ENCODE measurements at regions not wholly inside any gene's neighbourhood (a gene's known extent, or its start where the extent isn't known, plus 50 kb on each side); places are given as distances from the start of the nearest gene placed in this dataset.

DNA sequence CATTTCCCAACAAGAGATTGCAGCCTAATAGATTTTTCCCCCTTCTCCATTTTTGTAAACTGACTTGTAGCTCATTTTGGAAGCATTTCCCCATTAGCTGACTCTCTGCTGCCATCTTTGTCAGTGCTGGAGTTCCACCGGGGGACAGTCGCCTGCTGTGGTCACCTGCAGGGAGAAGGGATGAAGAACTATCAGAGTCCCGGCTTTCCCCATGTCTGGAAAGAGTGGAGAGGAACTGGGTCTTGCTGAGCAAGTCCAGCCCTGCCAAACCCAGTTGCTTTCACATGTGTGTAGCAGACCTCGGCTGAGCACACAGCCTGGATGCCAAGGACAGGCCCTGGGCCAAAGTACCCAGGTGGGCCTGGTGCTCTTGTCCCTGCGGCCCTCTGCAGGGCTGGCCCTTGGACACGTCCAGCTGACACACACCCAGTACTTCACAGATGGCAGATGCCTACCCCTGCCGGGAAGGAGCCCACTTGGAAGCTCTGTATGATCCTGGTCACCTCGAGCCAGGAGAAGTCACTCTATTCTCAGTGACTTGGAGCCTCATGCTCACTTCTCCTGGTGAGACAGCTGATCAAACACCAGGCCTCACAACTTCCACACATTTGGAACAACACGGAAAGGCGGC lies 157.3 kb upstream of the NPVF start:
- WGBS (ENCODE audit: insufficient coverage, low coverage, low lambda C conversion rate, missing lambda C conversion rate) = 39% methylated on average over 3 of the region's 10 CpGs
- Histone ChIP-seq H3K27ac (no peak overlapping the region), H3K4me3 (no peak overlapping the region), H3K27me3 (no peaks in the 10 kb centered on the region), H3K9me3 (no peaks in the 10 kb centered on the region), H3K4me1 (no peaks in the 10 kb centered on the region), H3K36me3 (no peaks in the 10 kb centered on the region)
- no peak for TF ChIP-seq POLR2A (IDR thresholded peaks at IDR 0.05)
- TF ChIP-seq, protein P1, sequence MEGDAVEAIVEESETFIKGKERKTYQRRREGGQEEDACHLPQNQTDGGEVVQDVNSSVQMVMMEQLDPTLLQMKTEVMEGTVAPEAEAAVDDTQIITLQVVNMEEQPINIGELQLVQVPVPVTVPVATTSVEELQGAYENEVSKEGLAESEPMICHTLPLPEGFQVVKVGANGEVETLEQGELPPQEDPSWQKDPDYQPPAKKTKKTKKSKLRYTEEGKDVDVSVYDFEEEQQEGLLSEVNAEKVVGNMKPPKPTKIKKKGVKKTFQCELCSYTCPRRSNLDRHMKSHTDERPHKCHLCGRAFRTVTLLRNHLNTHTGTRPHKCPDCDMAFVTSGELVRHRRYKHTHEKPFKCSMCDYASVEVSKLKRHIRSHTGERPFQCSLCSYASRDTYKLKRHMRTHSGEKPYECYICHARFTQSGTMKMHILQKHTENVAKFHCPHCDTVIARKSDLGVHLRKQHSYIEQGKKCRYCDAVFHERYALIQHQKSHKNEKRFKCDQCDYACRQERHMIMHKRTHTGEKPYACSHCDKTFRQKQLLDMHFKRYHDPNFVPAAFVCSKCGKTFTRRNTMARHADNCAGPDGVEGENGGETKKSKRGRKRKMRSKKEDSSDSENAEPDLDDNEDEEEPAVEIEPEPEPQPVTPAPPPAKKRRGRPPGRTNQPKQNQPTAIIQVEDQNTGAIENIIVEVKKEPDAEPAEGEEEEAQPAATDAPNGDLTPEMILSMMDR (IDR thresholded peaks at IDR 0.05) = no peak
- intact Hi-C loops (cut with DNase I) = loop anchor here (5.0 kb wide), 2 partner anchors 123 to 128 kb away; no protein-coding TSS in a partner anchor
- DNase-seq = no peak
- no peak for ATAC-seq

GRCh38 chr7:25386311-25386744 lies 158.0 kb upstream of the NPVF start:
- Histone ChIP-seq H3K36me3 (no peaks in the 10 kb centered on the region), H3K27me3 (no peaks in the 10 kb centered on the region), H3K27ac (no peak overlapping the region), H3K4me3 (no peak overlapping the region), H3K4me1 (no peaks in the 10 kb centered on the region), H3K9me3 (no peaks in the 10 kb centered on the region)
- DNase-seq = no peak
- 80% methylated on average over 1 of the region's 6 CpGs for WGBS (ENCODE audit: insufficient coverage, low coverage, low lambda C conversion rate, missing lambda C conversion rate)
- no peak for TF ChIP-seq POLR2A (IDR thresholded peaks at IDR 0.05)
- TF ChIP-seq, protein P1 (IDR thresholded peaks at IDR 0.05) = no peak
- intact Hi-C loops (cut with DNase I) = loop anchor here (5.0 kb wide), 2 partner anchors 124 to 129 kb away; no protein-coding TSS in a partner anchor
- no peak for ATAC-seq

GRCh38 chr7:25388681-25389080 lies 160.4 kb upstream of the NPVF start:
- ATAC-seq (no peak), DNase-seq (no peak)
- Histone ChIP-seq H3K36me3 (no peaks in the 10 kb centered on the region), H3K4me1 (no peaks in the 10 kb centered on the region), H3K27ac (no peak overlapping the region), H3K4me3 (no peak overlapping the region), H3K27me3 (no peaks in the 10 kb centered on the region), H3K9me3 (no peaks in the 10 kb centered on the region)
- TF ChIP-seq POLR2A (IDR thresholded peaks at IDR 0.05) = no peak
- TF ChIP-seq, protein P1 (IDR thresholded peaks at IDR 0.05) = no peak
- 14% methylated on average over 2 of the region's 2 CpGs for WGBS (ENCODE audit: insufficient coverage, low coverage, low lambda C conversion rate, missing lambda C conversion rate)
- intact Hi-C loops (cut with DNase I) = loop anchor here (5.0 kb wide), 2 partner anchors 126 to 131 kb away; no protein-coding TSS in a partner anchor

- no peak for DNase-seq
- WGBS (ENCODE audit: insufficient coverage, low coverage, low lambda C conversion rate, missing lambda C conversion rate) = 16% methylated on average over 8 of the region's 8 CpGs
- Histone ChIP-seq H3K4me3 (no peak overlapping the region), H3K27ac (no peak overlapping the region), H3K4me1 (no peaks in the 10 kb centered on the region), H3K9me3 (no peaks in the 10 kb centered on the region), H3K36me3 (no peaks in the 10 kb centered on the region), H3K27me3 (no peaks in the 10 kb centered on the region)
- no peak for TF ChIP-seq POLR2A (IDR thresholded peaks at IDR 0.05)
- TF ChIP-seq, protein P1 (IDR thresholded peaks at IDR 0.05) = peak; percentile 52 to 67 (median 58)
- intact Hi-C loops (cut with DNase I) = loop anchor here (5.0 kb wide), 3 partner anchors 127 to 173 kb away; no protein-coding TSS in a partner anchor
- peak; percentile 73 to 83 (median 75) for ATAC-seq
These were observed 161.3 kb upstream of the NPVF start for GRCh38 chr7:25389489-25390106.
